Chondrocyte (in vitro differentiated cells): ENCODE measurements at regions not wholly inside any gene's neighbourhood (a gene's known extent, or its start where the extent isn't known, plus 50 kb on each side); places are given as distances from the start of the nearest gene placed in this dataset.
A peak's percentile ranks its signal among the peaks of the same experiment; 100 is the strongest.

ENCODE experiments used
- DNase-seq: peaks from one replicate; pipeline ENCODE4 v3.0.0; 2021; ENCODE audit warnings: mixed read lengths, low spot score
- H3K27ac Mint-ChIP-seq: one replicate; pipeline ENCODE4 v1.8.0; 2021; ENCODE audit warnings: mild to moderate bottlenecking, moderate library complexity, mixed read lengths; ENCODE audit not compliant: unreplicated experiment
- H3K27me3 Mint-ChIP-seq: 2 replicates; pipeline ENCODE4 v1.8.0; 2021; ENCODE audit warnings: low read depth, mixed read lengths
- H3K36me3 Mint-ChIP-seq: 2 replicates; pipeline ENCODE4 v1.8.0; 2021; ENCODE audit warnings: low read depth, mixed read lengths
- H3K4me1 Mint-ChIP-seq: 2 replicates; pipeline ENCODE4 v1.8.0; 2021; ENCODE audit warnings: low read depth, mild to moderate bottlenecking, mixed read lengths
- H3K4me3 Mint-ChIP-seq: one replicate; pipeline ENCODE4 v1.8.0; 2021; ENCODE audit warnings: mild to moderate bottlenecking, moderate library complexity, mixed read lengths; ENCODE audit not compliant: unreplicated experiment
- H3K9me3 Mint-ChIP-seq: 2 replicates; pipeline ENCODE4 v1.8.0; 2021; ENCODE audit warnings: low read depth, mixed read lengths
- CTCF ChIP-seq: fragments of 200-600 bp; sonication (generic); IDR thresholded peaks from 2 replicates; pipeline ENCODE4 v1.5.0; 2021; ENCODE audit warnings: antibody characterized with exemption, mild to moderate bottlenecking, moderate library complexity

DNA sequence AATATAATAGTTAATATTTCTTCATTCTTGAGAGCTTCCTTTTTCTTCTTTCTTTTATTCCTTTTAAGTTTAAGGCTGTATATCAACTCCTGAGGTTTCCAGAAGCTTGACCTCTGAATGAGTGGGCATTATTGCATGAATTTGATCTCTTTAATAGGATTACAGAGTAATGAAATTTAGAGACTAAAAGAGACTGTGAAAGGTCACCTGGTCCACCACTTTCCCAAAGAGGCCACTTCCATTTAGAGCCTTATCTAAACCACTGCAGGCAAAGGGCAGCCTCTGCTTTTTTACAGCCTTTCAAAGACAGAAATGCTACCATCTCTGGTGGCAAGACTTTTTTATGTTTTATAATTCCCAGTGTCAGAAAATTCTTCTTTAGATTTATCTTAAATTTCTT, 215.3 kb upstream of the HS3ST5 start:
- H3K27ac Mint-ChIP-seq, result no peak overlapping the region
- no peaks in the 10 kb centered on the region for H3K36me3 Mint-ChIP-seq
- no peak for TF ChIP-seq CTCF
- no peak overlapping the region for H3K4me3 Mint-ChIP-seq
- H3K4me1 Mint-ChIP-seq, result no peaks in the 10 kb centered on the region
- no peak for DNase-seq
- no peaks in the 10 kb centered on the region for H3K27me3 Mint-ChIP-seq
- peaks cover 11% of the 10 kb centered on the region for H3K9me3 Mint-ChIP-seq

DNA sequence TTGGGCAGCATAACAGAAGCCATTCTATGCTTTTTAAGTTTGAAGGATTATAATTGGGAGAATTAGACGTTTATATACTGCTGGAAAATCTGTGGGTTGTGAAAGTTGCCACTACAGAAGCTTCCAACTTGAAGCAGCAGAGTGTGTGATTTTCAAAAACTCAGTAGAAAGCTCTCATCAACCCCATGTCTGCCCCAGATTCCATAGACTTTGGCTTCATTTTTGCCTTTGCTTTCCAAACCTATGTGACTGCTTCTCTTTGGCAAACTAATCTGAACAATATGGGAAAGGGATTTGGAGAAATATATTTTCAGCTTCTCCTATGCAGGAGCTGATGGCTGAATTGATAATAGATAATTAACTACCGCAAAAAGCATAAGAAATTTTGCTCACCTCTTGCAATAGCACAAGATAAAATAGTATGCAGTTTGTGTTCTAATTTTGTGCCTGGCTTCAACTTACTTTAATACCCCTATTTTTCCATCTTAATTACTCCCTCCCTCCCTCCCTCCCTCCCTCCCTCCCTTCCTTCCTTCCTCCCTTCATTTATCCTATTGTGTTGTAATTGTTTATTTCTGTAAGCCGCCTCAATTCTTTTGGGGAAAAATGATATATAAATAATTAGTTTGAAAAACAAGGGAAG, 214.1 kb upstream of the HS3ST5 start:
- peaks cover 15% of the 10 kb centered on the region for H3K9me3 Mint-ChIP-seq
- H3K4me1 Mint-ChIP-seq, result no peaks in the 10 kb centered on the region
- DNase-seq, result no peak
- no peaks in the 10 kb centered on the region for H3K36me3 Mint-ChIP-seq
- no peaks in the 10 kb centered on the region for H3K27me3 Mint-ChIP-seq
- H3K4me3 Mint-ChIP-seq, result no peak overlapping the region
- H3K27ac Mint-ChIP-seq, result no peak overlapping the region
- no peak for TF ChIP-seq CTCF

DNA sequence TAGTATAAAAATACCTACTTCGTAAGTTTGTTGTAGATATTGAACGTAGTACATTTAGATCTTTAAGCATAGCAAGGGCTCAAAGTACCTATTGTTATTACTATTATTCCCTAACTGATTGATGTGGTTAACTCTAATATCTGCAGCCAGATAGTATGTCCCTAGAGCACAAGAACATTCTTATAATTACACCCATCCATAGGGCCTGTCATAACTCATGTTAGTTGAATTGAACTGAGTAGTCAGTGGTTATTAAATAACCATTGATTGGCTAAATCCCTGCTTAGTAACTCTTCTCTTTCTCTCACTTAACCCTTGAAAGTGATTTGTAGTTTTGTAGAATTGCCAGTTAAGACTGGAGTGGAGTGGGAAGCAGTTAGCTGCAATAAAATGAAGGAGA, 207.5 kb upstream of the HS3ST5 start:
- Mint-ChIP-seq H3K36me3 (no peaks in the 10 kb centered on the region), H3K27me3 (no peaks in the 10 kb centered on the region), H3K4me1 (no peaks in the 10 kb centered on the region), H3K27ac (no peak overlapping the region), H3K9me3 (peaks cover 12% of the 10 kb centered on the region), H3K4me3 (no peak overlapping the region)
- DNase-seq, result no peak
- no peak for TF ChIP-seq CTCF

GRCh38 chr6:114543696-114544095, 200.9 kb upstream of the HS3ST5 start:
- H3K4me3 Mint-ChIP-seq, result no peak overlapping the region
- DNase-seq, result no peak

DNA sequence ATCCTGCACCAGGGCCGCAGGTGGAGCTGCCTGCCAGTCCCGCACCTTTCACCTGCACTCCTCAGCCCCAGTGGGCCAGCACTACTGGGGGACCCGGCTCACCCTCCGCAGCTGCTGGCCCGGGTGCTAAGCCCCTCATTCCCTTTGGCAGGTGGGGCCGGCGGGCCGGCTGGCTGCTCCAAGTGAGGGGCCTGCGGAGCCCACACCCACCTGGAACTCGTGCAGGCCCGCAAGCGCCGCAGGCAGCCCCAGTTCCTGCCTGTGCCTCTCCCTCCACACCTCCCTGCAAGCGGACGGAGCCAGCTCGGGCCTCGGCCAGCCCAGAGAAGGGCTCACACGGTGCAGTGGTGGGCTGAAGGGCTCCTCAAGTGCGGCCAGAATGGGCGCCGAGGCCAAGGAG, 199.0 kb upstream of the HS3ST5 start:
- Mint-ChIP-seq H3K36me3 (no peaks in the 10 kb centered on the region), H3K27ac (no peak overlapping the region), H3K9me3 (no peaks in the 10 kb centered on the region), H3K27me3 (no peaks in the 10 kb centered on the region), H3K4me3 (no peak overlapping the region), H3K4me1 (no peaks in the 10 kb centered on the region)
- TF ChIP-seq CTCF, result no peak
- peak; percentile 90 for DNase-seq

More at GRCh38 chr6:114543696-114544095, 200.9 kb upstream of the HS3ST5 start:
- Mint-ChIP-seq H3K27me3 (no peaks in the 10 kb centered on the region), H3K4me1 (no peaks in the 10 kb centered on the region), H3K27ac (no peak overlapping the region), H3K9me3 (no peaks in the 10 kb centered on the region), H3K36me3 (no peaks in the 10 kb centered on the region)
- no peak for TF ChIP-seq CTCF
